GM23338 (cell line): ENCODE measurements at regions not wholly inside any gene's neighbourhood (a gene's known extent, or its start where the extent isn't known, plus 50 kb on each side); places are given as distances from the start of the nearest gene placed in this dataset.

Experiments
- ATAC-seq: fragments of 200-7000 bp; cut with Tn5 transposase; 3 replicates; pipeline ENCODE4 v1.9.1; 2020
- DNase-seq: peaks from one replicate; pipeline ENCODE4 v3.0.0-alpha.2; 2015; ENCODE audit warnings: low spot score
- H2AFZ ChIP-seq: fragments of 200-600 bp; sonication (generic); 2 replicates; pipeline ENCODE4 v1.8.0; 2016; ENCODE audit warnings: antibody characterized with exemption, mild to moderate bottlenecking, moderate library complexity
- H3F3A ChIP-seq: fragments of 200-600 bp; sonication (generic); replicated peaks from 2 replicates; pipeline ENCODE4 v1.8.0; 2017; ENCODE audit warnings: antibody characterized with exemption, mixed run types, low read depth
- H3K27ac ChIP-seq: fragments of 200-600 bp; sonication (generic); 2 replicates; pipeline ENCODE4 v1.6.1; 2016; ENCODE audit warnings: low read depth
- H3K27me3 ChIP-seq: fragments of 200-600 bp; sonication (generic); 2 replicates; pipeline ENCODE4 v1.8.0; 2016; ENCODE audit warnings: mild to moderate bottlenecking, mixed run types, moderate library complexity; ENCODE audit not compliant: insufficient read depth
- H3K36me3 ChIP-seq: fragments of 200-600 bp; sonication (generic); 2 replicates; pipeline ENCODE4 v1.8.0; 2016; ENCODE audit warnings: mild to moderate bottlenecking; ENCODE audit not compliant: insufficient read depth
- H3K4me1 ChIP-seq: fragments of 200-600 bp; sonication (generic); 2 replicates; pipeline ENCODE4 v1.8.0; 2016; ENCODE audit warnings: mild to moderate bottlenecking, moderate library complexity; ENCODE audit not compliant: insufficient read depth
- H3K4me2 ChIP-seq: fragments of 200-600 bp; sonication (generic); 2 replicates; pipeline ENCODE4 v1.7.1; 2017; ENCODE audit warnings: mixed run types
- H3K4me3 ChIP-seq: fragments of 200-600 bp; sonication (generic); 2 replicates; pipeline ENCODE4 v1.6.1; 2016; ENCODE audit warnings: mixed run types
- H3K79me2 ChIP-seq: fragments of 200-600 bp; sonication (generic); replicated peaks from 2 replicates; pipeline ENCODE4 v1.8.0; 2017; ENCODE audit warnings: mild to moderate bottlenecking; ENCODE audit not compliant: insufficient read depth
- H3K9me2 ChIP-seq: fragments of 200-600 bp; sonication (generic); 2 replicates; pipeline ENCODE4 v1.8.0; 2017; ENCODE audit not compliant: insufficient read depth
- H4K20me1 ChIP-seq: fragments of 200-600 bp; sonication (generic); replicated peaks from 2 replicates; pipeline ENCODE4 v1.8.0; 2017; ENCODE audit warnings: mild to moderate bottlenecking; ENCODE audit not compliant: insufficient read depth
- H3K27ac Mint-ChIP-seq: 2 replicates; pipeline ENCODE4 v1.8.0; 2020; ENCODE audit warnings: inconsistent platforms, mild to moderate bottlenecking, moderate library complexity, mixed read lengths
- H3K27me3 Mint-ChIP-seq: 3 replicates; pipeline ENCODE4 v1.8.0; 2022; ENCODE audit warnings: low read depth, mild to moderate bottlenecking, moderate library complexity, mixed read lengths, inconsistent platforms; ENCODE audit not compliant: insufficient read depth, poor library complexity
- H3K36me3 Mint-ChIP-seq: 3 replicates; pipeline ENCODE4 v1.8.0; 2021; ENCODE audit warnings: low read depth, mild to moderate bottlenecking, inconsistent platforms, moderate library complexity, mixed read lengths
- H3K4me1 Mint-ChIP-seq: 3 replicates; pipeline ENCODE4 v1.8.0; 2020; ENCODE audit warnings: mild to moderate bottlenecking, inconsistent platforms, mixed read lengths
- H3K4me3 Mint-ChIP-seq: 3 replicates; pipeline ENCODE4 v1.8.0; 2021; ENCODE audit warnings: moderate library complexity, mild to moderate bottlenecking, inconsistent platforms, mixed read lengths
- H3K9me3 Mint-ChIP-seq: 3 replicates; pipeline ENCODE4 v1.8.0; 2020; ENCODE audit warnings: moderate library complexity, mild to moderate bottlenecking, inconsistent platforms, mixed read lengths
- CREB1 ChIP-seq: fragments of 250-450 bp; sonication (Bioruptor Pico); IDR thresholded peaks from 2 replicates; pipeline ENCODE4 v1.5.0; 2020; ENCODE audit warnings: low read depth, mild to moderate bottlenecking, moderate library complexity
- EZH2 ChIP-seq: fragments of 200-600 bp; sonication (generic); IDR thresholded peaks from one replicate; pipeline ENCODE4 v1.8.0; 2017; ENCODE audit warnings: antibody characterized with exemption, mild to moderate bottlenecking, low read depth; ENCODE audit not compliant: unreplicated experiment
- EZH2phosphoT487 ChIP-seq: fragments of 200-600 bp; sonication (generic); IDR thresholded peaks from one replicate; pipeline ENCODE4 v1.8.1; 2018; ENCODE audit warnings: antibody characterized with exemption; ENCODE audit not compliant: unreplicated experiment
- JUNB ChIP-seq: IDR thresholded peaks from one replicate; pipeline ENCODE4 v1.6.1; 2016; ENCODE audit warnings: antibody characterized with exemption; ENCODE audit not compliant: unreplicated experiment
- NANOG ChIP-seq: IDR thresholded peaks from 2 replicates; pipeline ENCODE4 v1.6.1; 2016; ENCODE audit warnings: antibody characterized with exemption, borderline replicate concordance
- POLR2AphosphoS5 ChIP-seq: IDR thresholded peaks from 2 replicates; pipeline ENCODE4 v1.6.1; 2016; ENCODE audit warnings: antibody characterized with exemption, low read depth
- STAT1 ChIP-seq: IDR thresholded peaks from one replicate; pipeline ENCODE4 v1.6.1; 2016; ENCODE audit warnings: antibody characterized with exemption; ENCODE audit not compliant: unreplicated experiment
- ZNF114 ChIP-seq: fragments of 250-450 bp; sonication (Bioruptor Pico); IDR thresholded peaks from 2 replicates; pipeline ENCODE4 v1.5.0; 2020; ENCODE audit warnings: mild to moderate bottlenecking, moderate library complexity
- ZNF331 ChIP-seq: fragments of 250-450 bp; sonication (Bioruptor Pico); IDR thresholded peaks from 2 replicates; pipeline ENCODE4 v1.5.0; 2020; ENCODE audit warnings: low read depth, mild to moderate bottlenecking, moderate library complexity
- TF ChIP-seq, protein P1 (sequence below), 2 experiments: fragments of 200-600 bp in 1 of 2; sonication (generic) in 1 of 2; conservative IDR thresholded peaks; 2 replicates each; pipeline versions ENCODE4 v1.5.1 to v1.6.1; 2016 to 2017; ENCODE audit warnings: antibody characterized with exemption in 2 of 2, low read depth in 2 of 2, mild to moderate bottlenecking in 2 of 2, moderate library complexity in 1 of 2
- TF ChIP-seq, protein P2 (sequence below): fragments of 250-450 bp; sonication (Bioruptor Pico); IDR thresholded peaks from 2 replicates; pipeline ENCODE4 v1.5.0; 2020; ENCODE audit warnings: mild to moderate bottlenecking, moderate library complexity
- TF ChIP-seq, protein P3 (sequence below): IDR thresholded peaks from one replicate; pipeline ENCODE4 v1.6.1; 2018; ENCODE audit warnings: antibody characterized with exemption; ENCODE audit not compliant: unreplicated experiment

DNA sequence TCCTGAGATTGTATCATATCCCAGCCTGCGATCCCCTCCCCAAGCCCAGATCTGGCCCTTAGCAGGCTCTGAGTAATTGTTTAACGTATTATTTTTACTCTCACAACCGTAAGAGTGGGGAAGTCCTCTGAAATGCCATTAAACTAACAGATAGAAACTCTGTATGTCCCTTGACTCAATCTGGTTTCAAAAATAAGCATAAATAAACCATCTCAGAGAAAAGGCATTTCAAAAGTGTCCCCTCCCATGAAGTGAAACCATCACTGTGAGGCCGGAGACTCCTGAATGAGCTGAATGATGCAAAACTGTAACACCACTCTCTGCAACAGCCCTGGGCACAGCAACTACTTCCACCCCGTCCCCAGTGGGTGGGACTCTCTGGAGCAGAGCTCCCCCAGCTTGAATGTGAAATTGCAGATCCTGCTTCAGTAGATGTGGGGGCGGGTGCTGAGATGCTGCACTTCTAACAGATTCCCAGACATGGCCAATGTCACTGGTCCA lies 104.1 kb downstream of the SYF2 start (continued):
- TF ChIP-seq CREB1 (CRISPR knock-in tag) (no peak), ZNF331 (no peak), NANOG (no peak), STAT1 (no peak)
- TF ChIP-seq, protein P1, sequence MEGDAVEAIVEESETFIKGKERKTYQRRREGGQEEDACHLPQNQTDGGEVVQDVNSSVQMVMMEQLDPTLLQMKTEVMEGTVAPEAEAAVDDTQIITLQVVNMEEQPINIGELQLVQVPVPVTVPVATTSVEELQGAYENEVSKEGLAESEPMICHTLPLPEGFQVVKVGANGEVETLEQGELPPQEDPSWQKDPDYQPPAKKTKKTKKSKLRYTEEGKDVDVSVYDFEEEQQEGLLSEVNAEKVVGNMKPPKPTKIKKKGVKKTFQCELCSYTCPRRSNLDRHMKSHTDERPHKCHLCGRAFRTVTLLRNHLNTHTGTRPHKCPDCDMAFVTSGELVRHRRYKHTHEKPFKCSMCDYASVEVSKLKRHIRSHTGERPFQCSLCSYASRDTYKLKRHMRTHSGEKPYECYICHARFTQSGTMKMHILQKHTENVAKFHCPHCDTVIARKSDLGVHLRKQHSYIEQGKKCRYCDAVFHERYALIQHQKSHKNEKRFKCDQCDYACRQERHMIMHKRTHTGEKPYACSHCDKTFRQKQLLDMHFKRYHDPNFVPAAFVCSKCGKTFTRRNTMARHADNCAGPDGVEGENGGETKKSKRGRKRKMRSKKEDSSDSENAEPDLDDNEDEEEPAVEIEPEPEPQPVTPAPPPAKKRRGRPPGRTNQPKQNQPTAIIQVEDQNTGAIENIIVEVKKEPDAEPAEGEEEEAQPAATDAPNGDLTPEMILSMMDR (conservative IDR thresholded peaks at IDR 0.05; ENCODE audit: low read depth in 2 of 2): no peak

DNA sequence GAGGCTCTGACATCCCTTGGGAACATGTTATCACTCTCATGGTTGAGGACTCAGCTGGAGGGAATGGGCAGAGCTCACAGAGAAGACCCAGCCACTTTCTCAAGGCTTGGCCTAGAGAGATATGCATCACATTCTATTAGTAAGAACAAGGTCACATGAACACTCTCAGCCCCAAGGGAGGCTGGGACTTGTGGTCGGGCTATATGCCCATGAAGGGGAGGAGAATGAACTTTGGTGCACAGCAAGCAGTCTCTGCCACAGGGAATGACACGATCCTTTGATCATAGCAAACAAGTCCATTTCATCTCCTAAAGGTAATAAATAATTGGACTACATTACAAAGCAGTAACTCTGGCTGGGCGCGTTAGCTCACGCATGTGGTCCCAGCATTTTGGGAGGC lies 105.7 kb downstream of the SYF2 start:
- DNase-seq: no peak
- Histone ChIP-seq H2AFZ (no peak overlapping the region), H3F3A (no peaks in the 10 kb centered on the region), H3K27me3 (no peaks in the 10 kb centered on the region), H3K4me3 (no peak overlapping the region), H3K4me1 (no peaks in the 10 kb centered on the region), H3K4me2 (no peak overlapping the region), H3K27ac (no peak overlapping the region), H3K36me3 (no peaks in the 10 kb centered on the region), H3K79me2 (no peaks in the 10 kb centered on the region), H3K9me2 (no peaks in the 10 kb centered on the region), H4K20me1 (no peaks in the 10 kb centered on the region)
- Mint-ChIP-seq H3K4me1 (no peaks in the 10 kb centered on the region), H3K36me3 (no peaks in the 10 kb centered on the region), H3K27me3 (peaks cover 4% of the 10 kb centered on the region), H3K4me3 (no peak overlapping the region), H3K9me3 (no peaks in the 10 kb centered on the region), H3K27ac (no peak overlapping the region)
- no peak for ATAC-seq
- TF ChIP-seq, protein P2, sequence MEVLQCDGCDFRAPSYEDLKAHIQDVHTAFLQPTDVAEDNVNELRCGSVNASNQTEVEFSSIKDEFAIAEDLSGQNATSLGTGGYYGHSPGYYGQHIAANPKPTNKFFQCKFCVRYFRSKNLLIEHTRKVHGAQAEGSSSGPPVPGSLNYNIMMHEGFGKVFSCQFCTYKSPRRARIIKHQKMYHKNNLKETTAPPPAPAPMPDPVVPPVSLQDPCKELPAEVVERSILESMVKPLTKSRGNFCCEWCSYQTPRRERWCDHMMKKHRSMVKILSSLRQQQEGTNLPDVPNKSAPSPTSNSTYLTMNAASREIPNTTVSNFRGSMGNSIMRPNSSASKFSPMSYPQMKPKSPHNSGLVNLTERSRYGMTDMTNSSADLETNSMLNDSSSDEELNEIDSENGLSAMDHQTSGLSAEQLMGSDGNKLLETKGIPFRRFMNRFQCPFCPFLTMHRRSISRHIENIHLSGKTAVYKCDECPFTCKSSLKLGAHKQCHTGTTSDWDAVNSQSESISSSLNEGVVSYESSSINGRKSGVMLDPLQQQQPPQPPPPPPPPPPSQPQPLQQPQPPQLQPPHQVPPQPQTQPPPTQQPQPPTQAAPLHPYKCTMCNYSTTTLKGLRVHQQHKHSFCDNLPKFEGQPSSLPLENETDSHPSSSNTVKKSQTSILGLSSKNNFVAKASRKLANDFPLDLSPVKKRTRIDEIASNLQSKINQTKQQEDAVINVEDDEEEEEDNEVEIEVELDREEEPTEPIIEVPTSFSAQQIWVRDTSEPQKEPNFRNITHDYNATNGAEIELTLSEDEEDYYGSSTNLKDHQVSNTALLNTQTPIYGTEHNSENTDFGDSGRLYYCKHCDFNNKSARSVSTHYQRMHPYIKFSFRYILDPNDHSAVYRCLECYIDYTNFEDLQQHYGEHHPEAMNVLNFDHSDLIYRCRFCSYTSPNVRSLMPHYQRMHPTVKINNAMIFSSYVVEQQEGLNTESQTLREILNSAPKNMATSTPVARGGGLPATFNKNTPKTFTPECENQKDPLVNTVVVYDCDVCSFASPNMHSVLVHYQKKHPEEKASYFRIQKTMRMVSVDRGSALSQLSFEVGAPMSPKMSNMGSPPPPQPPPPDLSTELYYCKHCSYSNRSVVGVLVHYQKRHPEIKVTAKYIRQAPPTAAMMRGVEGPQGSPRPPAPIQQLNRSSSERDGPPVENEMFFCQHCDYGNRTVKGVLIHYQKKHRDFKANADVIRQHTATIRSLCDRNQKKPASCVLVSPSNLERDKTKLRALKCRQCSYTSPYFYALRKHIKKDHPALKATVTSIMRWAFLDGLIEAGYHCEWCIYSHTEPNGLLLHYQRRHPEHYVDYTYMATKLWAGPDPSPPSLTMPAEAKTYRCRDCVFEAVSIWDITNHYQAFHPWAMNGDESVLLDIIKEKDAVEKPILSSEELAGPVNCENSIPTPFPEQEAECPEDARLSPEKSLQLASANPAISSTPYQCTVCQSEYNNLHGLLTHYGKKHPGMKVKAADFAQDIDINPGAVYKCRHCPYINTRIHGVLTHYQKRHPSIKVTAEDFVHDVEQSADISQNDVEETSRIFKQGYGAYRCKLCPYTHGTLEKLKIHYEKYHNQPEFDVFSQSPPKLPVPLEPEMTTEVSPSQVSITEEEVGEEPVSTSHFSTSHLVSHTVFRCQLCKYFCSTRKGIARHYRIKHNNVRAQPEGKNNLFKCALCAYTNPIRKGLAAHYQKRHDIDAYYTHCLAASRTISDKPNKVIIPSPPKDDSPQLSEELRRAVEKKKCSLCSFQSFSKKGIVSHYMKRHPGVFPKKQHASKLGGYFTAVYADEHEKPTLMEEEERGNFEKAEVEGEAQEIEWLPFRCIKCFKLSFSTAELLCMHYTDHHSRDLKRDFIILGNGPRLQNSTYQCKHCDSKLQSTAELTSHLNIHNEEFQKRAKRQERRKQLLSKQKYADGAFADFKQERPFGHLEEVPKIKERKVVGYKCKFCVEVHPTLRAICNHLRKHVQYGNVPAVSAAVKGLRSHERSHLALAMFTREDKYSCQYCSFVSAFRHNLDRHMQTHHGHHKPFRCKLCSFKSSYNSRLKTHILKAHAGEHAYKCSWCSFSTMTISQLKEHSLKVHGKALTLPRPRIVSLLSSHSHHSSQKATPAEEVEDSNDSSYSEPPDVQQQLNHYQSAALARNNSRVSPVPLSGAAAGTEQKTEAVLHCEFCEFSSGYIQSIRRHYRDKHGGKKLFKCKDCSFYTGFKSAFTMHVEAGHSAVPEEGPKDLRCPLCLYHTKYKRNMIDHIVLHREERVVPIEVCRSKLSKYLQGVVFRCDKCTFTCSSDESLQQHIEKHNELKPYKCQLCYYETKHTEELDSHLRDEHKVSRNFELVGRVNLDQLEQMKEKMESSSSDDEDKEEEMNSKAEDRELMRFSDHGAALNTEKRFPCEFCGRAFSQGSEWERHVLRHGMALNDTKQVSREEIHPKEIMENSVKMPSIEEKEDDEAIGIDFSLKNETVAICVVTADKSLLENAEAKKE (CRISPR knock-in tag): no peak
- TF ChIP-seq POLR2AphosphoS5 (no peak), ZNF114 (no peak), ZNF331 (no peak), STAT1 (no peak), EZH2 (no peak), JUNB (no peak), NANOG (no peak), EZH2phosphoT487 (no peak)
- TF ChIP-seq, protein P1 (conservative IDR thresholded peaks at IDR 0.05; ENCODE audit: low read depth in 2 of 2): no peak
- TF ChIP-seq, protein P3, sequence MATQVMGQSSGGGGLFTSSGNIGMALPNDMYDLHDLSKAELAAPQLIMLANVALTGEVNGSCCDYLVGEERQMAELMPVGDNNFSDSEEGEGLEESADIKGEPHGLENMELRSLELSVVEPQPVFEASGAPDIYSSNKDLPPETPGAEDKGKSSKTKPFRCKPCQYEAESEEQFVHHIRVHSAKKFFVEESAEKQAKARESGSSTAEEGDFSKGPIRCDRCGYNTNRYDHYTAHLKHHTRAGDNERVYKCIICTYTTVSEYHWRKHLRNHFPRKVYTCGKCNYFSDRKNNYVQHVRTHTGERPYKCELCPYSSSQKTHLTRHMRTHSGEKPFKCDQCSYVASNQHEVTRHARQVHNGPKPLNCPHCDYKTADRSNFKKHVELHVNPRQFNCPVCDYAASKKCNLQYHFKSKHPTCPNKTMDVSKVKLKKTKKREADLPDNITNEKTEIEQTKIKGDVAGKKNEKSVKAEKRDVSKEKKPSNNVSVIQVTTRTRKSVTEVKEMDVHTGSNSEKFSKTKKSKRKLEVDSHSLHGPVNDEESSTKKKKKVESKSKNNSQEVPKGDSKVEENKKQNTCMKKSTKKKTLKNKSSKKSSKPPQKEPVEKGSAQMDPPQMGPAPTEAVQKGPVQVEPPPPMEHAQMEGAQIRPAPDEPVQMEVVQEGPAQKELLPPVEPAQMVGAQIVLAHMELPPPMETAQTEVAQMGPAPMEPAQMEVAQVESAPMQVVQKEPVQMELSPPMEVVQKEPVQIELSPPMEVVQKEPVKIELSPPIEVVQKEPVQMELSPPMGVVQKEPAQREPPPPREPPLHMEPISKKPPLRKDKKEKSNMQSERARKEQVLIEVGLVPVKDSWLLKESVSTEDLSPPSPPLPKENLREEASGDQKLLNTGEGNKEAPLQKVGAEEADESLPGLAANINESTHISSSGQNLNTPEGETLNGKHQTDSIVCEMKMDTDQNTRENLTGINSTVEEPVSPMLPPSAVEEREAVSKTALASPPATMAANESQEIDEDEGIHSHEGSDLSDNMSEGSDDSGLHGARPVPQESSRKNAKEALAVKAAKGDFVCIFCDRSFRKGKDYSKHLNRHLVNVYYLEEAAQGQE: no peak
